GM12878 (cell line): ENCODE measurements at regions not wholly inside any gene's neighbourhood (a gene's known extent, or its start where the extent isn't known, plus 50 kb on each side); places are given as distances from the start of the nearest gene placed in this dataset.

Source experiments
- ATAC-seq: fragments of 200-7000 bp; cut with Tn5 transposase; 3 replicates; pipeline ENCODE4 v1.9.1; 2020; ENCODE audit warnings: mild to moderate bottlenecking, moderate library complexity
- BruUV-seq: library from RNA; stranded (reverse); fragments of 400-500 nt; replicated peaks from 2 replicates; lab custom pipeline; 2021; lab: Mats Ljungman, UMichigan
- CTCF ChIA-PET: fragments of 300-600 bp; sonication (Branson Sonifier 250); formaldehyde crosslinking; extraction: SDS; loops from one replicate; lab custom pipeline; 2021; ENCODE audit warnings: inconsistent platforms; lab: Yijun Ruan, JAX
- POLR2A ChIA-PET: fragments of 350-600 bp; formaldehyde crosslinking; extraction: SDS; loops from one replicate; lab custom pipeline; 2021; ENCODE audit warnings: inconsistent platforms; lab: Charles Lee
- RAD21 ChIA-PET: fragments of 300-600 bp; sonication (Branson Sonifier 250); formaldehyde crosslinking; loops from one replicate; lab custom pipeline; 2023; ENCODE audit warnings: antibody characterized with exemption; ENCODE audit not compliant: unreplicated experiment; lab: Charles Lee
- SMC1A ChIA-PET: fragments of 300-600 bp; sonication (Branson Sonifier 250); formaldehyde crosslinking; loops from one replicate; lab custom pipeline; 2023; ENCODE audit not compliant: unreplicated experiment, uncharacterized antibody; lab: Charles Lee
- DNase-seq: peaks from one replicate; pipeline ENCODE4 v3.0.0-alpha.2; 2011; ENCODE audit warnings: low read depth, low spot score
- FAIRE-seq: peaks from 3 replicates; lab custom pipeline; 2011; peaks lifted over from hg19 to GRCh38; lab: Jason Lieb, UNC
- H2AFZ ChIP-seq: 2 replicates; pipeline ENCODE4 v1.6.0; 2011; ENCODE audit warnings: low read depth, low read length, control low read depth; ENCODE audit not compliant: control insufficient read depth
- H3K27ac ChIP-seq: 2 replicates; pipeline ENCODE4 v1.5.1; 2011; ENCODE audit warnings: control low read depth; ENCODE audit not compliant: control insufficient read depth, insufficient read depth
- H3K27me3 ChIP-seq, 2 experiments: replicated peaks in 1 of 2; 2 replicates each; pipeline versions ENCODE4 v1.6.0 to v1.6.1; 2011; ENCODE audit warnings: low read length in 1 of 2; ENCODE audit not compliant: control insufficient read depth in 2 of 2, insufficient read depth in 2 of 2
- H3K36me3 ChIP-seq, 2 experiments: 2 replicates each; pipeline ENCODE4 v1.5.1; 2011; ENCODE audit warnings: low read length in 1 of 2; ENCODE audit not compliant: control insufficient read depth in 2 of 2, insufficient read depth in 2 of 2
- H3K4me1 ChIP-seq: 2 replicates; pipeline ENCODE4 v1.6.1; 2011; ENCODE audit warnings: mild to moderate bottlenecking, low read length, moderate library complexity, mixed read lengths; ENCODE audit not compliant: control insufficient read depth, insufficient read depth
- H3K4me2 ChIP-seq: 2 replicates; pipeline ENCODE4 v1.6.0; 2011; ENCODE audit warnings: control low read depth; ENCODE audit not compliant: control insufficient read depth, insufficient read depth
- H3K4me3 ChIP-seq: fragments of 200-600 bp; sonication (generic); 2 replicates; pipeline ENCODE4 v1.5.1; 2016
- H3K79me2 ChIP-seq: 2 replicates; pipeline ENCODE4 v1.6.0; 2011; ENCODE audit warnings: low read length; ENCODE audit not compliant: control insufficient read depth, insufficient read depth
- H3K9ac ChIP-seq: 2 replicates; pipeline ENCODE4 v1.8.0; 2011; ENCODE audit warnings: low read length, control low read depth, mixed read lengths; ENCODE audit not compliant: control insufficient read depth, insufficient read depth
- H3K9me3 ChIP-seq: replicated peaks from 3 replicates; pipeline ENCODE4 v1.5.1; 2011; ENCODE audit warnings: mild to moderate bottlenecking, low read length; ENCODE audit not compliant: control insufficient read depth, insufficient read depth
- H4K20me1 ChIP-seq: 2 replicates; pipeline ENCODE4 v1.6.0; 2011; ENCODE audit not compliant: control insufficient read depth, insufficient read depth
- BCL11A ChIP-seq: IDR thresholded peaks from 2 replicates; pipeline ENCODE4 v1.6.1; 2011; ENCODE audit warnings: low read depth, low read length
- CUX1 ChIP-seq: IDR thresholded peaks from 2 replicates; pipeline ENCODE4 v1.6.1; 2012; ENCODE audit warnings: improper control_type of control experiment, low read depth, low read length; ENCODE audit not compliant: insufficient replicate concordance
- ETV6 ChIP-seq, 2 experiments: fragments of 450-650 bp in 1 of 2; IDR thresholded peaks in 1 of 2; conservative IDR thresholded peaks in 1 of 2; 2 replicates each; pipeline ENCODE4 v1.6.1; 2014; ENCODE audit warnings: antibody characterized with exemption in 1 of 2, borderline replicate concordance in 1 of 2, low read depth in 1 of 2, mild to moderate bottlenecking in 1 of 2, moderate library complexity in 1 of 2
- POLR2AphosphoS5 ChIP-seq: IDR thresholded peaks from 2 replicates; pipeline ENCODE4 v1.6.1; 2011; ENCODE audit warnings: mild to moderate bottlenecking, low read length, inconsistent platforms
- WGBS: methylation state at CpG from one replicate; pipeline ENCODE4 v1.1.6; 2016; ENCODE audit warnings: low lambda C conversion rate; ENCODE audit not compliant: insufficient replicate concordance, insufficient coverage; ENCODE audit errors: missing lambda C conversion rate; 5-methylcytosine and 5-hydroxymethylcytosine counted together
- in situ Hi-C: fragments of 300-500 bp; cut with MboI; formaldehyde crosslinking; loops from 9 replicates; pipeline ENCODE4 v1.14.3; 2018; ENCODE audit warnings: mixed read lengths
- intact Hi-C: fragments of 100-400 bp; cut with micrococcal nuclease; formaldehyde crosslinking; loops from one replicate; pipeline ENCODE4 v1.14.2; 2022; ENCODE audit not compliant: unreplicated experiment

- SMC1A ChIA-PET: no interaction called here
- FAIRE-seq (no peak), ATAC-seq (no peak), DNase-seq (no peak)
- no TSS peak for BruUV-seq
- Histone ChIP-seq H3K4me2 (no peak overlapping the region), H3K79me2 (no peaks in the 10 kb centered on the region), H3K27me3 (no peaks in the 10 kb centered on the region), H2AFZ (no peak overlapping the region), H3K4me1 (no peaks in the 10 kb centered on the region), H3K4me3 (no peak overlapping the region), H3K36me3 (no peaks in the 10 kb centered on the region), H3K9me3 (no peaks in the 10 kb centered on the region), H4K20me1 (no peaks in the 10 kb centered on the region), H3K27ac (no peak overlapping the region), H3K9ac (no peak overlapping the region)
- TF ChIP-seq ETV6 (conservative IDR thresholded peaks at IDR 0.05 in 1 of 2, IDR thresholded peaks at IDR 0.05 in 1 of 2; ENCODE audit: borderline replicate concordance in 1 of 2, low read depth in 1 of 2): no peak
- no peak for TF ChIP-seq BCL11A
- TF ChIP-seq CUX1: no peak
- TF ChIP-seq POLR2AphosphoS5: no peak
- POLR2A ChIA-PET: no interaction called here
- in situ Hi-C loops: no loop called here
- CTCF ChIA-PET: no interaction called here
- WGBS: 0% methylated on average over 4 of the region's 4 CpGs
- intact Hi-C loops: no loop called here
- RAD21 ChIA-PET: interaction anchor here (0.7 kb wide), 1 partner anchor 149 kb away, joined by 4 read pairs; no protein-coding TSS in a partner anchor
These were observed 812.8 kb downstream of the C12orf50 start for GRCh38 chr12:87216436-87216835.
